H9 (cell line): ENCODE measurements at regions not wholly inside any gene's neighbourhood (a gene's known extent, or its start where the extent isn't known, plus 50 kb on each side); places are given as distances from the start of the nearest gene placed in this dataset.

Source experiments
- DNase-seq: peaks from one replicate; pipeline ENCODE4 v3.0.0-alpha.2; 2017
- H2AFZ ChIP-seq: one replicate; pipeline ENCODE4 v1.6.1; 2013; ENCODE audit warnings: mild to moderate bottlenecking, low read length, control low read depth, moderate library complexity
- H2AK5ac ChIP-seq: 2 replicates; pipeline ENCODE4 v1.6.1; 2013; ENCODE audit warnings: low read length, control low read depth, mixed read lengths; ENCODE audit not compliant: insufficient read length
- H2BK120ac ChIP-seq: one replicate; pipeline ENCODE4 v1.6.1; 2013; ENCODE audit warnings: low read depth, mild to moderate bottlenecking, low read length, control low read depth, inconsistent platforms; ENCODE audit not compliant: poor library complexity, severe bottlenecking
- H2BK12ac ChIP-seq: 2 replicates; pipeline ENCODE4 v1.6.1; 2013; ENCODE audit warnings: low read length, control low read depth, mixed read lengths, low read depth; ENCODE audit not compliant: insufficient read length
- H2BK15ac ChIP-seq: 2 replicates; pipeline ENCODE4 v1.6.1; 2013; ENCODE audit warnings: low read depth, low read length, control low read depth
- H2BK20ac ChIP-seq: one replicate; pipeline ENCODE4 v1.6.1; 2013; ENCODE audit warnings: low read depth, mild to moderate bottlenecking, low read length, control low read depth, inconsistent platforms; ENCODE audit not compliant: poor library complexity, severe bottlenecking
- H2BK5ac ChIP-seq: 2 replicates; pipeline ENCODE4 v1.6.1; 2013; ENCODE audit warnings: low read length, control low read depth, mixed read lengths; ENCODE audit not compliant: insufficient read length
- H3K14ac ChIP-seq: 2 replicates; pipeline ENCODE4 v1.6.1; 2013; ENCODE audit warnings: low read length, control low read depth; ENCODE audit not compliant: insufficient read depth
- H3K18ac ChIP-seq: 2 replicates; pipeline ENCODE4 v1.6.1; 2013; ENCODE audit warnings: low read depth, mild to moderate bottlenecking, mixed read lengths, low read length, control low read depth; ENCODE audit not compliant: insufficient read length
- H3K23ac ChIP-seq: 2 replicates; pipeline ENCODE4 v1.6.1; 2013; ENCODE audit warnings: low read length, control low read depth, mixed read lengths, low read depth; ENCODE audit not compliant: insufficient read length
- H3K23me2 ChIP-seq: 2 replicates; pipeline ENCODE4 v1.6.1; 2013; ENCODE audit warnings: low read depth, mild to moderate bottlenecking, mixed read lengths, low read length, control low read depth; ENCODE audit not compliant: insufficient read length, poor library complexity, severe bottlenecking
- H3K27ac ChIP-seq: 2 replicates; pipeline ENCODE4 v1.5.1; 2013; ENCODE audit warnings: low read length, control low read depth, mixed read lengths, low read depth; ENCODE audit not compliant: insufficient read length
- H3K27me3 ChIP-seq: 2 replicates; pipeline ENCODE4 v1.6.1; 2013; ENCODE audit warnings: low read length, control low read depth, inconsistent platforms; ENCODE audit not compliant: insufficient read depth
- H3K4ac ChIP-seq: 2 replicates; pipeline ENCODE4 v1.6.1; 2013; ENCODE audit warnings: low read depth, mild to moderate bottlenecking, control low read depth, inconsistent platforms, low read length, moderate library complexity
- H3K4me1 ChIP-seq: 2 replicates; pipeline ENCODE4 v1.6.1; 2013; ENCODE audit warnings: low read length, control low read depth, inconsistent platforms; ENCODE audit not compliant: insufficient read depth
- H3K4me2 ChIP-seq: 2 replicates; pipeline ENCODE4 v1.6.1; 2013; ENCODE audit warnings: low read length, control low read depth, mixed read lengths; ENCODE audit not compliant: insufficient read length, insufficient read depth
- H3K56ac ChIP-seq: 2 replicates; pipeline ENCODE4 v1.6.1; 2013; ENCODE audit warnings: low read depth, mild to moderate bottlenecking, mixed read lengths, low read length, control low read depth; ENCODE audit not compliant: insufficient read length
- H3K79me1 ChIP-seq: 2 replicates; pipeline ENCODE4 v1.6.1; 2013; ENCODE audit warnings: low read depth, mild to moderate bottlenecking, moderate library complexity, low read length, control low read depth, inconsistent platforms; ENCODE audit not compliant: insufficient read depth, poor library complexity, severe bottlenecking
- H3K79me2 ChIP-seq: 2 replicates; pipeline ENCODE4 v1.6.1; 2013; ENCODE audit warnings: low read length, control low read depth, inconsistent platforms; ENCODE audit not compliant: insufficient read depth
- H3K9ac ChIP-seq: 2 replicates; pipeline ENCODE4 v1.6.1; 2013; ENCODE audit warnings: low read length, control low read depth, mixed read lengths; ENCODE audit not compliant: insufficient read length; ENCODE audit errors: extremely low read depth
- H3K9me3 ChIP-seq: one replicate; pipeline ENCODE4 v1.6.1; 2013; ENCODE audit warnings: low read depth, low read length, inconsistent platforms; ENCODE audit not compliant: control insufficient read depth
- H3T11ph ChIP-seq: one replicate; pipeline ENCODE4 v1.6.1; 2013; ENCODE audit warnings: mild to moderate bottlenecking, low read length, control low read depth, inconsistent platforms
- H4K20me1 ChIP-seq: one replicate; pipeline ENCODE4 v1.6.1; 2013; ENCODE audit not compliant: control insufficient read depth, insufficient read length, insufficient read depth
- H4K5ac ChIP-seq: 2 replicates; pipeline ENCODE4 v1.6.1; 2013; ENCODE audit warnings: low read depth, mild to moderate bottlenecking, mixed read lengths, low read length, control low read depth; ENCODE audit not compliant: insufficient read length
- H4K8ac ChIP-seq: replicated peaks from 2 replicates; pipeline ENCODE4 v1.6.1; 2013; ENCODE audit warnings: low read length, control low read depth, mixed read lengths, low read depth; ENCODE audit not compliant: insufficient read length
- H4K91ac ChIP-seq: 2 replicates; pipeline ENCODE4 v1.6.1; 2013; ENCODE audit warnings: low read depth, mild to moderate bottlenecking, moderate library complexity, mixed read lengths, low read length, control low read depth; ENCODE audit not compliant: insufficient read length
- H3K27ac Mint-ChIP-seq, 3 experiments: 2 replicates in 2 of 3; 3 replicates in 1 of 3; pipeline ENCODE4 v1.8.0; 2020 to 2021; ENCODE audit warnings: mixed read lengths in 3 of 3, mild to moderate bottlenecking in 1 of 3, moderate library complexity in 1 of 3
- H3K27me3 Mint-ChIP-seq: 2 replicates; pipeline ENCODE4 v1.8.0; 2021; ENCODE audit warnings: low read depth, mild to moderate bottlenecking, moderate library complexity, mixed read lengths
- H3K36me3 Mint-ChIP-seq, 3 experiments: 2 replicates in 2 of 3; 3 replicates in 1 of 3; pipeline ENCODE4 v1.8.0; 2020 to 2021; ENCODE audit warnings: low read depth in 3 of 3, mixed read lengths in 3 of 3; ENCODE audit not compliant: insufficient read depth in 1 of 3
- H3K4me1 Mint-ChIP-seq, 2 experiments: 2 replicates each; pipeline ENCODE4 v1.8.0; 2020; ENCODE audit warnings: mixed read lengths in 2 of 2
- H3K4me3 Mint-ChIP-seq, 2 experiments: 2 replicates in 1 of 2; 3 replicates in 1 of 2; pipeline ENCODE4 v1.8.0; 2020 to 2021; ENCODE audit warnings: mild to moderate bottlenecking in 2 of 2, mixed read lengths in 2 of 2, moderate library complexity in 1 of 2
- H3K9me3 Mint-ChIP-seq, 2 experiments: 2 replicates in 1 of 2; 3 replicates in 1 of 2; pipeline ENCODE4 v1.8.0; 2020; ENCODE audit warnings: mild to moderate bottlenecking in 2 of 2, mixed read lengths in 2 of 2, moderate library complexity in 1 of 2
- TF ChIP-seq, protein P1 (sequence below): fragments of 200-600 bp; sonication (generic); conservative IDR thresholded peaks from 3 replicates; pipeline ENCODE4 v1.8.0; 2021; ENCODE audit warnings: antibody characterized with exemption, mild to moderate bottlenecking

DNA sequence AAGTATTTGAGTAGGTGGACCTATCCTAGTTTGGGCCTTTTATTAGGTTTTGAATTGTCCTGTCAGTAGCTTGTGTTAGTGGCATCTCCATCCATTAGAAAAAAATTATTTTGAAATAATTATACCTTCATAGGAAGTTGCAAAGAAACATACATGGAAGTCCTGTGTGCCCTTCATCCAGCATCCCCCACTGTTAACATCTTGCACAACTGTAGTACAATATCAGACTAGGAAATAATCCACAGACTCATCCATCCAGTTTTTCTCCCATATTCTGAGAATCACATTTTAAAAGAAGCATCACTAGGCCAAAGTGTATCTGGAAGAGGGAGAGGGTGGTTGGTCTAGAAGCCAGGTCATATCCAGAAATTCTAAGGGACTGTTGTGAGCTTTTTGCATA, 155.5 kb upstream of the ROPN1 start:
- Histone ChIP-seq H2AFZ (no peak overlapping the region), H4K91ac (no peak overlapping the region), H3T11ph (no peak overlapping the region), H3K14ac (no peak overlapping the region), H2BK12ac (no peak overlapping the region), H2BK15ac (no peak overlapping the region), H3K79me2 (no peaks in the 10 kb centered on the region), H3K4me1 (no peaks in the 10 kb centered on the region), H3K9me3 (no peaks in the 10 kb centered on the region), H3K9ac (no peak overlapping the region), H3K27me3 (no peaks in the 10 kb centered on the region), H3K23ac (no peak overlapping the region), H3K79me1 (no peaks in the 10 kb centered on the region), H2BK120ac (no peak overlapping the region), H4K20me1 (no peaks in the 10 kb centered on the region), H3K4ac (no peak overlapping the region), H3K27ac (no peak overlapping the region), H2BK5ac (no peak overlapping the region), H2AK5ac (no peak overlapping the region), H3K4me2 (no peak overlapping the region), H4K8ac (no peak overlapping the region), H3K18ac (no peak overlapping the region), H3K56ac (no peak overlapping the region), H4K5ac (no peak overlapping the region), H3K23me2 (no peaks in the 10 kb centered on the region), H2BK20ac (no peak overlapping the region)
- no peak for DNase-seq
- TF ChIP-seq, protein P1, sequence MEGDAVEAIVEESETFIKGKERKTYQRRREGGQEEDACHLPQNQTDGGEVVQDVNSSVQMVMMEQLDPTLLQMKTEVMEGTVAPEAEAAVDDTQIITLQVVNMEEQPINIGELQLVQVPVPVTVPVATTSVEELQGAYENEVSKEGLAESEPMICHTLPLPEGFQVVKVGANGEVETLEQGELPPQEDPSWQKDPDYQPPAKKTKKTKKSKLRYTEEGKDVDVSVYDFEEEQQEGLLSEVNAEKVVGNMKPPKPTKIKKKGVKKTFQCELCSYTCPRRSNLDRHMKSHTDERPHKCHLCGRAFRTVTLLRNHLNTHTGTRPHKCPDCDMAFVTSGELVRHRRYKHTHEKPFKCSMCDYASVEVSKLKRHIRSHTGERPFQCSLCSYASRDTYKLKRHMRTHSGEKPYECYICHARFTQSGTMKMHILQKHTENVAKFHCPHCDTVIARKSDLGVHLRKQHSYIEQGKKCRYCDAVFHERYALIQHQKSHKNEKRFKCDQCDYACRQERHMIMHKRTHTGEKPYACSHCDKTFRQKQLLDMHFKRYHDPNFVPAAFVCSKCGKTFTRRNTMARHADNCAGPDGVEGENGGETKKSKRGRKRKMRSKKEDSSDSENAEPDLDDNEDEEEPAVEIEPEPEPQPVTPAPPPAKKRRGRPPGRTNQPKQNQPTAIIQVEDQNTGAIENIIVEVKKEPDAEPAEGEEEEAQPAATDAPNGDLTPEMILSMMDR: no peak
- no peak overlapping the region for H3K4me3 Mint-ChIP-seq
- H3K36me3 Mint-ChIP-seq: no peaks in the 10 kb centered on the region
- peaks cover 6 to 8% of the 10 kb centered on the region in 2 experiments; a peak in 2 of 4 replicates for H3K4me1 Mint-ChIP-seq
- H3K27me3 Mint-ChIP-seq: no peaks in the 10 kb centered on the region
- no peak overlapping the region for H3K27ac Mint-ChIP-seq
- H3K9me3 Mint-ChIP-seq: no peaks in the 10 kb centered on the region
